Stimulated activated CD4-positive, alpha-beta T cell treated with anti-CD3 and anti-CD28 coated beads, Interleukin-2, amount 100 ng/mL, for 24 hours (primary cell): ENCODE measurements at regions not wholly inside any gene's neighbourhood (a gene's known extent, or its start where the extent isn't known, plus 50 kb on each side); places are given as distances from the start of the nearest gene placed in this dataset.

Experiments used
- DNase-seq, 2 donors: peaks; one replicate each; pipeline ENCODE4 v3.0.0-alpha.2; 2020

DNA sequence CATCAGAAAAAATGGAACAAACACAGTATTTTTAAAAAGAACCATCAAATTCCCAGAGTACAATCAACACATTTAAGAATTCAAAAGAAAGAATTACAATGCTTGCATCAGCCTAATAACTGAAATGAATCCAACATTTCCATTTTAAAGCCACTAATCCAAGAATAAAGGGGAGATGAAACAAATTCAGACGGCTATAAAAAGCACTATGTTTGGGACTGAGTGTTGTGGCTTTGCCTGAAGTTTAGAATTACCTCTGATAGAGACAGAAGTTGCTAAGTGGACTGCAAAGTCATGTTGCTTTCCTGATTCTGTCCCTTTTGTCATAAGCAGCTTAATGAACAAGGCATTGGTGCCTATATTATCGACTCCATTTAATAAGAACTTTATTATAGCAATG is 135.4 kb upstream of the RGMB start:
- DNase-seq: no peak

DNA sequence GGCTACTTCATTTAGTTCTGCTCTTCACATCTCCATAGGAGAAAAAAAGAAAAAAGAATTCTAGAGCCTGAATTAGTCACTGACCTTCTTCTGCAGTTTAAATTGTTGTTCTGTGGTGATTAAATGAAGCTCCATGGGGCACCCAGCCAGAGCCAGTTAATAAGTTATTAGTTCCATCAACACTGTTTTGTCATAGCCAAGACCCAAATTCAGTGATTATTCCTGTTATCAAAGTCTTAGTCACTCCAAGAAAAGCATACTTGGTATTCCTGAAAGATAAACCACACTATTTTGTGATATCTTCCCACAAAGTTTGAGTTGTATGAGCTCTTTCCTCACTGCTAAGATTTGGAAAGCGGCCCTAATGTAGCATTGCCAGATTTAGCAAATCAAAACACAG is 134.8 kb upstream of the RGMB start:
- no peak for DNase-seq

DNA sequence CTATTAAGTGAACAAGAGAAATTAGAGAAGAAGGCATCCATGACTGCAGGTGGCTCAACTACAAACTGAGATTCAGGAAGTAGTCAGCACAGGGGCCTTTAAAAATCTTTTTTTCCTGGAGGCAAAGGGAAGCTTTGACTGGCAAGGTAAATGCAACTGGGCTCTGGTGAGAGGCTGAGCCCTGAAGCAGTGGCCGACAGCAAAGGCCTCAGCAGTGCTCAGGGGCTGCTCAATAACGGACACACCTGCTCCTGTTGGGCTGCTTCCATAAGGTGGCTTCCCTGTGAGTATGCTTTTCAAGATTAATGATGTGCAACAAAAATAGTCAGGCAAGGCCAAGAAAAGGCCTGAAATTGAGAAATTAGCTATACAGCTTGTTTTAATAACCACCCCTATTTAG is 134.2 kb upstream of the RGMB start:
- no peak for DNase-seq

DNA sequence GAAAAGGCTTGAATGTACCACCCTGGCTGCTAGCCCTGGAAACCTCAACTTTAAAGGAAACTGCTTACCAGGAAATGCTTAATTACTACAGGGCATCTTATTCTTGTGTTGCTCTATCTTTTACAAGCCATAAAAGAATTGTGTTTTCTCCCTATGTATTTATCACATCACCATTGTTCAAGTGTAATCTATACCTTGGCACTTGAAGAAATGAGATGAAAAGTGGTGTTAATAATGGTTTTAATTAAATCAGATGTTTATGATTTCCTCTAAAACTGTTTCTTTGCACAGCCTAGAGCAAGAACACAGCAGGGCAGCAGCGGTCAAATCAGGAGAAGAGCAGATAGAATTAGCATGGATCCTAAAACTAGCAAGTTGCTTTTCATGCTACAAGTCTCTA is 131.8 kb upstream of the RGMB start:
- DNase-seq: no peak

DNA sequence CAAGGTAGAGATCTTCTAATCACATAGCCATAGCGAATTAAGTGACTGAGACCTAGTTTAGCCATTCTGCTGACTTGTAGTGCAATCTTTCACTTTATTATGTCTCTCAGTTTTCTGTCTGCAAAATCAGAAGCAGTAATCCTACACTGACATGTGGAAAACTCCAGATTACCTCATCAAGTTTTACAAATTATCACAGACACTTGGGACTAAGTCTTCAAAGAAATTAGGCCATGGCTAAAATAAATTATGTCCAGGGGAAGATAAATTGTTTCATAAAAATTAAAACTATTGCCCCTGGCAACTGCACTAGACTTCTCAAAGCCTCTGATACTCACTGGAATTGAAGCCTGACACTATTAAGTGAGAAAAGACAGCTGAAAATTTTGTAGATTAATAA is 129.9 kb upstream of the RGMB start:
- DNase-seq: no peak

DNA sequence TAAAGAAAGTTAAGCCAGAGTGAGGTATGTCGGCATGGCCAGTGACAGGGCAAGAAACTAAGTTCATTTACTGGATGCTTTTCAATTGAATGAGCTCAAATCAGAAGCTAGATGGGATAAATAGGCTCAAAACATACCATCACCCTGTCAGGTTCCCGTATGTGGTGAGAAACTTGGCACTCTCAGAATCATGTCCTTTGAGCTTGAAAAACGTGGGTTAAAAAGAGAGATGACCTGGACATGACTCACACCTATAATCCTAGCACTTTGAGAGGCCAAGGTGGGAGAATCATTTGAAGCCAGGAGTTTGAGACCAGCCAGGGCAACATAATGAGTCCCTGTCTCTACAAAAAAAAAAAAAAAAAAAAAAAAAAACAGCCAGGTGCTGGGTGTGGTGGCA is 121.7 kb upstream of the RGMB start:
- no peak for DNase-seq

DNA sequence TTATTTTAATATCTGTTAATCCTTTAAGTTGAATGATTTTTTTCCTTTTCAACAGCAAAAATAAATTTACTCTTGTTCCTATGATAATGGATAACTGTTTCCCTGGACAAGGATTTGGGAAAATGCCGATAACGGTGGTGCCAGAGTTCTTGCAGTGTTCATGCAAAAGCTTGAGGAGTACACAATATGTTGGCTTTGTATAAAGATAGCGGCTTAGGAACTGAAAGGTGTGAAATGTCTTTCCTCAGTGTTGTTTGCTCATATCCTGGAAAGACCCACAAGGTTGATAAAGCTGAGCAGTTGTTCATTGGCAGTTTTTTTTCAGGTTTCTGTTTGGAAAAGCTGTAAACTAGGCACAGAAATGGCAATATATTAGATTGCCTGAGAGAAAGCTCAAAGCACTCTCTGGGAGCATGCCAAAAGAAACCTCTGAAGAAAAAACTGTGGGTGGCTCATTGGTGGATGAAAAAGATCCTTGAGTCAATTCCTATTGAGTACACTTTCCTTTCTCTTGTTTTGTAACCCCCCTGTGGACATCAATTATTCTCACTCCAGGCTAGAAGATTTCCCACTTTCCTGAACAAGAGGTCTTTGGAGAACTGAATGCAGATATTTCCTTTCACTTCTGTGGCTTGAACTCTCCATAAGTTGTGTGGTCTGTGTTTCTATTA is 117.2 kb upstream of the RGMB start:
- DNase-seq: no peak

DNA sequence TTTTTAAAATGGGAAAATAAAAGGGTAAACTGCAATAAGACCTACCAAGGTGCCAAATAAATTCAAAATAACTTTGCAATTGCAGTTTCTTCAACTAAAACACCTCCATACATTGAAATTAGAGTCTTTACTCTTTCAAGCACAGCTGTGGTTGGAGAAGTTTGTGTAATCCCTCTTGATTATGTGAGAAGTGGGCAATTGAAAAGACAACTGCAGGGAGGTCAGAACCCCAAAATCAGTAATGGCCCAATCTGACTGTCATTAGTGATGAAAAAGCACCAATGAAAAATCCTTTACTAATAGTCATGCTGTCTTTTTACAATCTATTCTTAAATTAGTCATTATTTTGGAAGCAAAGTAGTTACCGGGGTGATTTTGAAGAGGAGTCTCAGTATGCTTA is 116.7 kb upstream of the RGMB start:
- DNase-seq: no peak

DNA sequence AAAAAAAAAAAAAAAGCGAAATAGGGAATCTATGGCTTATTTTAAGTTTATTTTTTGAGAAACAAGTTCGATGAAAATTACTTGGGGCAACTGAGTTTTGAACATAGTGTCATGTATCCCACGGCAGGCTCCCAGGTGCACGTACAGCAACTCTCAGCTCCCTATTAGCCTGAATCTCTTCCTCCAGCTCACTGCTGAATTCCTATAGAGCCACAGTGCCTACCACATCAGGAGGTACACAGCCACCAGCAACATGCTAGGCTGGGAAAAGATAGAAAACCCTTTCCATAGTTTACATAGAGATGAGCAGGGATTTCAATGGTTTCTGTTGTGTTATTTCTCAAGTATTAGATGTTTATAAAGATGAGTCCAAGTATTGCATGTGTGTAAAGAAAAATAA is 115.9 kb upstream of the RGMB start:
- DNase-seq: no peak

DNA sequence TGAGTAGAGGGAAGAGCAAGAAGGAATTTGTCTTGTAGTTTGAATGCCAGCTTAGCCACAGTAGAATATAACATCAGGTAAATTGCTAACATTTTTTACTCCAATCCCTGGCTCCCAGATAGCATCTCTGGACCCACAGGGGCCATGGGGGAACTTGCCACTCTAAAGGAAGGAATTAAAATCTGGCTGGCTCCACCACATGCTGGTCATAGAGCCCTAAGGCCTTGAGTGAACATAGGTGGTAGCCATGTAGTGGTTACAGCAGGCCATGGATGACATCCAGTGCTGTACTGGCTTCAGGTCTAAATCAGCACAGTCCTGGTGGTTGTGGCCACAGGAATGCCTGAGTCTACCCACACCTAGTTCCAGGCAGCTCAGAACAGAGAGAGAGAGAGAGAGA is 109.9 kb upstream of the RGMB start:
- no peak for DNase-seq

DNA sequence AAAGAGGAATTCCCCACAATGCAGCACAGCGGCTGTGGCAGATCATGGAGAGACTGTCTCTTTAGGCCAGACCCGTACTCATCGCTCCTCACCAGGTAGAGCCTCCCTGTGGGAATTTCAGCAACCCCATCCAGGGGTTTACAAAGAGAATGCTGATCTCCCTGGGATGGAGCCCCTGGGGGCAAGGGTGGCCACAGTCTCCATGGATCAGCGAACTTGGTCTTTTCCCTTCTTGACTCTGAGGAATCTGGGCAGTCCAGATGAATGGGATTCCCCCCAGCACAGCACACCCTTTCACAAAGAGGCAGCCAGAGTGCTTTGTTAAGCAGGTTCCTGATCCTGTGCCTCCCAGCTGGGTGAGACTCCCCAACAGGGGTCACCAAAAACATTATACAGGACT is 108.7 kb upstream of the RGMB start:
- no peak for DNase-seq

DNA sequence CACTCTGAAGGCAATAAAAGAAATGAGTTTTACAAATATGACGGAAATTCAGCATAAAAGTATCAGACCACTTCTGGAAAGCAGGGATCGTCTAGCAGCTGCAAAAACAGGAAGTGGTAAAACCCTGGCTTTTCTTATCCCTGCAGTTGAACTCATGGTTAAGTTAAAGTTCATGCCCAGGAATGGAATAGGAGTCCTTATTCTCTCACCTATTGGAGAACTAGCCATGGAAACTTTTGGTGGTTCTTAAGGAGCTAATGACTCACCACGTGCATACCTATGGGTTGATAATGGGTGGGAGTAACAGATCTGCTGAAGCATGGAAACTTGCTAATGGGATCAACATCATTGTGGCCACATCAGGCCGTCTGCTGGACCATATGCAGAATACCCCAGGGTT is 93.5 kb upstream of the RGMB start:
- no peak for DNase-seq

DNA sequence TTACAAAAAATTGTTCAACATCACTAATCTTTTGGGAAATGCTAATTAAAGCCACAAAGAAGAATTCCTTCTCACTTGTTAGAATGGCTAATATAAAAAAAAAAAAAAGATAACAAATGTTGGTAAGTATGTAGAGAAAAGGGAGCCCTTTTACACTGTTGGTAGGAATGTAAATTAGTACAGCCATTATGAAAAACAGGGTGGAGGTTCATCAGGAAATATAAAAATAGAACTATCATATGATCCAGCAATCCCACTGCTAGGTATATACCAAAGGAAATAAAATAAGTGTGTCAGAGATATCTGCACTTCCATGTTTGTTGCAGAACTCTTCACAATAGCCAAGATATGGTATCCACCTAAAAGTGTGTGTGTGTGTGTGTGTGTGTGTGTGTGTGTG is 83.5 kb upstream of the RGMB start:
- no peak for DNase-seq

DNA sequence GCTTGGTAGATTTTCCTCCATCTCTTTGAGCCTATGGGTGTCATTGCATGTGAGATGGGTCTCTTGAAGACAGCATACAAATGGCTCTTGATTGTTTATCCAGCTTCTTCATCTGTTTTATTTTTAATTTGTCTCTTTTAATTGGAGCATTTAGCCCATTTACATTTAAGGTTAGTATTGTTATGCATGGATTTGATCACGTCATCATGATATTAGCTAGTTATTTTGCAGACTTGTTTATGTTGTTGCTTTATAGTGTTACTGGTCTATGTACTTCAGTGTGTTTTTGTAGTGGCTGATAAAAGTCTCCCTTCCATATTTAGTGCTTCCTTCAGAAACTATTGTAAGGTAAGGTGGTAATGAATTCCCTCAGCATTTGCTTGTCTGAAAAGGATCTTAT is 78.6 kb upstream of the RGMB start:
- no peak for DNase-seq

DNA sequence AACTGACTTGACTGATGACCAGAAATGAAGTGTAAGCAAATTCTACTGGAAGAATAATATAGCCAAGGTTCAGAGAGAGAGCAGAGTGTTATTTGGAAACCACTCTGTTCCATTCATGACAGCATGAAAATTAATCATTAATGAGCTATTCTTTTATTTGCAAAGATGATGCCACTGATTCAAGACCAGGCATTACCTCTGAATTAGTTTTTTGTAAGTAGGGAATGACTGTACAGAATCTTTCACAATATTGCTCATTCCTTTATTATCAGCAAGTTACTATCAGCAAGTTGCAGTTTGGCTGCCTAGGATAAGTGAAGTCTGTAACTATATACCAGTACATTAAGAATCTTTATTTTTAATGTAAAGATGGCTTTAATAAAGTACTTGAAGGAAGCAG is 75.1 kb upstream of the RGMB start:
- no peak for DNase-seq

DNA sequence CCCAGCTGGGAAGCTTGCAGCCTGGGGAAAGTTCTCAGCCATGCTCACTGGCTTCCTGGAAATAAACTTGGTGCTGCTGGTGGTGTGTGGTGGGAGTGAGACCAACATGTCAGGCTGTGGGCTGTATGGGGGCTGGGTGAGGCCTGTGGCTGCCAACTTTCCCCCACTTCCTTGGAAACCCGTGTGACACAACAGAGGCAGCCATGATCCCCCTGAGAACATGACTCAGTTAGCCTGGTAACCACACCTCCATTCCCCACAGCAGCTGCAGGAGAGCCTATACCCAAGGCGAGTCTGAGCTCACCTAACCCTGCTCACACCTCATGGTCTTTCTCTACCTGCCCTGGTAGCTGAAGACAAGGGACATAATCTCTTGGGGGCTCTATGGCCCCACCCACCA is 72.7 kb upstream of the RGMB start:
- DNase-seq: no peak

DNA sequence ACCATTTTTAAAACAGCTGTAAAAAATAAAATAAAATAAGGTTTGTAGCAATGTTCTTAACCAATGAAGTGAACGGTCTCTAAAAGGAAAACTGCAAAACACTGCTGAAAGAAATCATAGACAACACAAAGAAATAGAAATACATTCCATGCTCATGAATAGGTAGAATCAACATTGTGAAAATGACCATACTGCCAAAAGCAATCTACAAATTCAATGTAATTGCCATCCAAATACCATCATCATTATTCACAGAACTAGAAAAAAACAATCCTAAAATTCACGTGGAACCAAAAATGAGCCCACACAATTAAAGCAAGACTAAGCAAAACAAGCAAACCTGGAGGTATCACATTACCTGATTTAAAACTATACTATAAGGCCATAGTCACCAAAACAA is 67.6 kb upstream of the RGMB start:
- no peak for DNase-seq

DNA sequence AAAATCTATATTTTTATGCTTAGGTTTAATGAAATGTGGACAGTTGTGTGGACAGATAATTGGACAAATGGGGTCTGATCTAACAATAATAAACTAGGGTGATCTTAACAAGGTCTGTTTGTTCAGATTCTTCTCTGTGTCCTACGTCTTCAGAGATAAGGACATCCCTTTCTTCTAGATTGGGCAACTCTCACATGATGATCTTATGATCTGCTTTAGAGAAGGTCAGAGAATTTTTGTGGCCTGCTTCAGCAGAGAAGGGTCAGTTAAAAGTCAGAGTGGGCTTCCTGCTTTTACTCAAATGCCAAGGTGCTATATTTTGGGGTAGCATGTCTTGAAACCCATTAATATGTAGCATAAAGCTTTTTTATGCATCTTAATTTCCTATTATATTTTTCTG is 63.8 kb upstream of the RGMB start:
- DNase-seq: no peak

DNA sequence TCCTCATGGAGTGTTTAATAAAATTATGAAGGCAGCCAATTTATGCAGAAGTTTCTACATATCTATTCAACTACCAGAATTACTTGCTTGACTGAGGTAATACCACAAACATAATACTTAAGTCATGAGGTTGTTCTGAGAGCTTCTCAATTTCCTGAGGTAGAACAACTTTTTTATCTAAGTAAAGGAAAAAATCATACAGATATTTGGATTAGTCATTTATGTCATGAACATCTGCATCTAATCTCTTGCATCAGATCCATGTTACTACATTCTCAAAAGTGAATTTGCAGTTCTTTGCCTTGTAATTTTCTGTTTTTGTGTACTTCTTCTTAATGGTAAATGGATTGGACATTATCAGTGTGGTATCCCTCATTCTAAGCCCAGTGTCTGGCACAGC is 60.4 kb upstream of the RGMB start:
- DNase-seq: no peak

DNA sequence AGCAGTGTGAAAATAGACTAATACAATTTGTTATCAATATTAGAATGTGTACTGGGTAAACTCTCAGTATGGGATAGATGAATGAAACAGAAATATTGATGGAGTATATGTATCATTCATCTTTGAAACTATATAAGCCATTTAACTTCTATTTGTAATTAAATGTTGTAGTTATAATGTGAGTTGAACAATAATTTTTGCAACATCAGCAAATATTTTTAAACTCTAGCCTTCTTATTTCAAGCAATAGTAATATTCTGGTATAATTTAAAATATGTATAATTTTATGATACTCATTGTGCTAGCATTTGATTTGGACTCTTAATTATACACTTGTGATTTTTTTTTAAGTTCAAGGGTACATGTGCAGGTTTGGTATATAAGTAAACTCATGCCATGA is 59.6 kb upstream of the RGMB start:
- DNase-seq: no peak

DNA sequence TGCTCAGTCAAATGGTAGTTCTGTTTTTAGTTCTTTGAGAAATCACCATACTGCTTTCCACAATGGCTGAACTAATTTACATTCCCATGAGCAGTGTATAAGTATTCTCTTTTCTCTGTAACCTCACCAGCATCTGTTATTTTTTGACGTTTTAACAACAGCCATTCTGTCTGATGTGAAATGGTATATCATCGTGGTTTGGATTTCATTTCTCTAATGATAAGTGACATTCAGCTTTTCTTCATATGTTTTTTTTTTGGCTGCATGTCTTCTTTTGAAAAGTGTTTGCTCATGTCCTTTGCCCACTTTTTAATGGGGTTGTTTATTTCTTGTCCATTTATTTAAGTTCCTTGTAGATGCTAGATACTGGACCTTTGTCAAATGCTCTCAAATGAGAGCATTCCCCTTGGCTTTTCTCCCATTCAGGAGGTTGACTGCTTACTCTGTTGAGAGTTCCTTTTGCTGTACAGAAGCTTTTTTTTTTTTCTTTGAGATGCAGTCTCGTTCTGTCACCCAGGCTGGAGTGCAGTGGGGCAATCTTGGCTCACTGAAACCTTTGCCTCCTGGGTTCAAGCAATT is 58.7 kb upstream of the RGMB start:
- DNase-seq: no peak

DNA sequence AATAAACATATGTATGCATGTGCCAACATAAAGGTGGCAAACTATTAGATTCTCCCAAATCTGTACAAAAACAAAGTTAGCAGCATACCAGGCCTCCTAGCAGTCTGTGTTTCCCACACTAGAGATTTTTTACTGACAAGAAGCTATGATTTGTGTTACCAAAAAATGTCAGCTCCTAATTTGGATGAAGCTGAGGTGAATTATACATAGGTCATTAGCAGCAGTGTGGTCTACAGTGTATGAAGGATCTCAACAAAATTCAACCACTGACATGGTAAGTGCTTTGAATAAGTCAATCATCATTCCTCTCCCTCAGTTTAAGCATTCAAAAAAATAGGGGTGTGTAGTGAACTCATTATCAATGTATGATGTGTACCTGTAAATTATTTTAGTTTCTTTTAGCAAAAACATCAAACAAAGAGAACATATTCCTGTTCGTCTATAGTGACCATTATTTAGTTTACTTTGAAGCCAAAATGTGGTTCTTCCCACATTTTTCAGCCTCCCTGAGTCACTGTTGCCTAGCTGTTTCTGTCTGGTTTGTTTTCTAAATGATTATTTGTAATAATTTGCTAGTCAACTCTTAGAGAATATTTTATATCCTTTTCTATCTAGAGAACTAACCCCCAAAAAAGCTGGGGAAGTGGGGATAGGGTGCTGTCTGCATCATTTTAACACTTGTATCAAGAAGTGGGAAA is 52.1 kb upstream of the RGMB start:
- no peak for DNase-seq

DNA sequence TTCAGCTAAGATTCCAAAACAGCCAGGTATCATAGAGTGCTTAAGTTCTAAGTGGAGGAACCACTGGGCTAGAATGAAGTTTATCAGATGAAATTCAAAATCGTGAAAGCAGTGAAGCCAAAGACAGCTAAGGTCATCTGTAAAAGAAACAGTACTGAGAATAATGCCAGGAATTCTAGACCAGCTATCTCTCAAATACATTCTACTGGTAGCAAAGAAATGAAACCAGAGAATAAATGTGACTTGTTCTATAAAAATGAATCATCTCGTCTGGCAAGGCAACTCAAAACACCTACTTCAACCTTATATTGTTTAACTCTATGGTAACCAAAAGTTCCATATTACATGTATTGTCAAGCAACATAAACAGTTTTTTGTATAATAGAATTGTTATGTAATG is 51.3 kb upstream of the RGMB start:
- DNase-seq: no peak

DNA sequence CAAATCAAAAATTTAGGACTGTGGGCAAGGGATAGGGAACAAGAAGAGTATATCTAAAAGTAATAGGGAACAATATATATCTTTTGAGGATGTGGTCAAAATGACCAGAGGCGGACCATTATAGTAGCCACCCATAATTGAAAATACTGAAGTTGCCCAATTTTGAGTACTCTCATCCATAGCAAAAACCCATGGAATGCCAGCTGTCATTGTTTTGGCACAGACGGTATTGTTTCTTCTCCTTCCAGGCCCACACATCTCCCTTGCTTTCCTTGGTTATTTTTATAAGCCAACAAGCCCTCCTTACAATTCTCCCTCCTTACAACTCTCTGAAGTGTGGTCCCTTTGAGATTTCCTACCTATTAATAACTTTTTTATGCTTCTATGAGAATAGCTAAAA is 50.4 kb upstream of the RGMB start:
- no peak for DNase-seq
